Epithelial cell of proximal tubule (primary cell): ENCODE measurements at regions not wholly inside any gene's neighbourhood (a gene's known extent, or its start where the extent isn't known, plus 50 kb on each side); places are given as distances from the start of the nearest gene placed in this dataset.

Experiments used
- DNase-seq: peaks from one replicate; pipeline ENCODE4 v3.0.0-alpha.2; 2011; ENCODE audit warnings: low read depth
- H3K4me3 ChIP-seq: 2 replicates; pipeline ENCODE4 v1.5.1; 2011; ENCODE audit warnings: low read depth, mild to moderate bottlenecking, low read length
- CTCF ChIP-seq: conservative IDR thresholded peaks from 2 replicates; pipeline ENCODE4 v1.5.1; 2012; ENCODE audit warnings: low read depth, mild to moderate bottlenecking, low read length

GRCh38 chr14:84410344-84410743 is 1119.6 kb upstream of the FLRT2 start:
- TF ChIP-seq CTCF = no peak
- no peak for DNase-seq

GRCh38 chr14:84420221-84420620 is 1109.7 kb upstream of the FLRT2 start:
- no peak for TF ChIP-seq CTCF
- DNase-seq = no peak
- no peak overlapping the region for H3K4me3 ChIP-seq

More at GRCh38 chr14:84410344-84410743, 1119.6 kb upstream of the FLRT2 start:
- H3K4me3 ChIP-seq = no peak overlapping the region

DNA sequence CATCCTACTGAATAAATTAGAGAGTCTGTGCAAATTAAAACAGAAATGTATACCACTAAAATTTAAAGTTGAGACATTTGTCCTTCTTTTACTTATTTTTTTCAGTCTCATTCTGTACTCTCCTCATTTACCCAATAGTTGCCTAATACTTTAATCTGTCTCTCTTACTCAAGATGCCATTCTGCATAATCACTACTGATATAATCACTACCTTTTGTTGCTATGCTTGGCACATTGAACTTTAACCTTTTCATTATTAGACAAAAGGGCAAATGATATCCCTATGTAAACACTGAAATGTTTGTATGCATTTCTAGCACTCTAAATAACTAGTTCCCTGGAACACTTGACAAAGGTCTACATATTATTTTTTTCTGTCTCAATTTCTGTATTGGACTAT is 1108.3 kb upstream of the FLRT2 start:
- H3K4me3 ChIP-seq = no peak overlapping the region
- no peak for TF ChIP-seq CTCF
- no peak for DNase-seq

- TF ChIP-seq CTCF = no peak
- DNase-seq = no peak
- no peak overlapping the region for H3K4me3 ChIP-seq
Observed at GRCh38 chr14:84425968-84426367, 1104.0 kb upstream of the FLRT2 start.

DNA sequence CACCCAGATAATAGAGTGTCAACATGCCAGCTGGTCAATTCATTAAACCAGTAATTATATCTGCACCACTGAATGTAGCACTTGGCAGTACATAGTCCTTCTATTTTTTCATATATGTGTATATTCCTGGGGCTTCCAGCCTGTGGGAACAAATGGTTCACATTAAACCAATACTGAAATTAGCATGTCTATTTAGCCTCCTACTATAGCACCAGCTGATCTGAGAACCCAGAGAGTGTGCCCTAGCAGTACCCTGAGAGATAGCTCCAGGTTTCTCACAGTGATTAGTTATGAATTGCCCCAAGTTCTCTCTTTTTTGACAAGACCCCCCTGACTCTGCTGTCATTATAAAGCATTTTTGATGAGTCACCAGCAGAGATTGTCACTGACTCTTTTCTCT is 1097.3 kb upstream of the FLRT2 start:
- no peak for DNase-seq
- no peak overlapping the region for H3K4me3 ChIP-seq
- TF ChIP-seq CTCF = no peak

GRCh38 chr14:84433961-84434360 is 1096.0 kb upstream of the FLRT2 start:
- TF ChIP-seq CTCF = no peak
- no peak overlapping the region for H3K4me3 ChIP-seq
- no peak for DNase-seq

- no peak for TF ChIP-seq CTCF
- no peak for DNase-seq
- no peak overlapping the region for H3K4me3 ChIP-seq
Observed at GRCh38 chr14:84435820-84436324, 1094.1 kb upstream of the FLRT2 start.
